ENCODE measurements at regions not wholly inside any gene's neighbourhood (a gene's known extent, or its start where the extent isn't known, plus 50 kb on each side); places are given as distances from the start of the nearest gene placed in this dataset.
"Not testable (repeated sequence)": the region's sequence is repeated elsewhere in the genome, so short reads cannot be mapped to it uniquely, and the experiment has no call there.

DNA sequence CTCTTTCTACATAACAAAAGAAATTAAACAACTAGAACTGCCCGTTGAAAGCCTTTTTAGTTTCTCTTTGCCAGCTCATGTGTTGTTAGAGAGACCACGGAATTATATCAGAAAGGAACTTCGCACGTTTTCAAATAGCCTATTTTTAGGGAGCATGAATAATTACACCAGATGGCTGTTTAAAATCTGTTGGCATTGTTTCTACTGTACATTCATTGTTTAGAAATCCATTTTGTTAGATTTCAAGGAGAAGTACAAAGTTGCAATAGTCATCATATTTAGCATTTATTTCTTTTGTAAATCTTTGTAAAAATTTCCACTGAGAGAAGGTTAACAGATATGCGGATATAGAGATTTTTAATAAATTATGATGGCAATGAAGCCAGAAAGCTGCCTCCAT lies 403.0 kb upstream of the HS3ST1 start:
- TF ChIP-seq, protein P1, sequence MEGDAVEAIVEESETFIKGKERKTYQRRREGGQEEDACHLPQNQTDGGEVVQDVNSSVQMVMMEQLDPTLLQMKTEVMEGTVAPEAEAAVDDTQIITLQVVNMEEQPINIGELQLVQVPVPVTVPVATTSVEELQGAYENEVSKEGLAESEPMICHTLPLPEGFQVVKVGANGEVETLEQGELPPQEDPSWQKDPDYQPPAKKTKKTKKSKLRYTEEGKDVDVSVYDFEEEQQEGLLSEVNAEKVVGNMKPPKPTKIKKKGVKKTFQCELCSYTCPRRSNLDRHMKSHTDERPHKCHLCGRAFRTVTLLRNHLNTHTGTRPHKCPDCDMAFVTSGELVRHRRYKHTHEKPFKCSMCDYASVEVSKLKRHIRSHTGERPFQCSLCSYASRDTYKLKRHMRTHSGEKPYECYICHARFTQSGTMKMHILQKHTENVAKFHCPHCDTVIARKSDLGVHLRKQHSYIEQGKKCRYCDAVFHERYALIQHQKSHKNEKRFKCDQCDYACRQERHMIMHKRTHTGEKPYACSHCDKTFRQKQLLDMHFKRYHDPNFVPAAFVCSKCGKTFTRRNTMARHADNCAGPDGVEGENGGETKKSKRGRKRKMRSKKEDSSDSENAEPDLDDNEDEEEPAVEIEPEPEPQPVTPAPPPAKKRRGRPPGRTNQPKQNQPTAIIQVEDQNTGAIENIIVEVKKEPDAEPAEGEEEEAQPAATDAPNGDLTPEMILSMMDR (IDR thresholded peaks at IDR 0.05) = no peak
- no peak for TF ChIP-seq ZFX (IDR thresholded peaks at IDR 0.05; ENCODE audit: borderline replicate concordance)
- H3K27ac ChIP-seq = no peak overlapping the region

DNA sequence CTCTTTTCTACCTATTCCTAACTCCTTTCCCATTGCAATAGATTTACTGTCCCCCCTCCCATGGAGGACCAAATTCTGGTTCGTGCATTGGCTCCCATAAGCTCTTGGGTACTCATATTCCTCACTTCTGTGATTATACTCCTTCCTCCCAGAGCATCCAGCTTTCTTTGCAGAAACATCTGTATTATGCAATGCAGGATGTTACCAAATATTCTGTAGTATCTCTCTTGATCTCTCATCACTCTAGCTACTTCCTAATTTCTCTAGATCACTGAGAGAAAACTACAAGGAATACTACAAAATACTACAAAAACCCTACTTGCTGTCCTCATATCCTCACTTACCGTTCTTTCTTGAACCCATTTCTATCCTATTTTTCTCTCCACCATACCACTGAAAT lies 395.9 kb upstream of the HS3ST1 start:
- TF ChIP-seq ZFX (IDR thresholded peaks at IDR 0.05; ENCODE audit: borderline replicate concordance) = no peak
- TF ChIP-seq, protein P1 (IDR thresholded peaks at IDR 0.05) = no peak

DNA sequence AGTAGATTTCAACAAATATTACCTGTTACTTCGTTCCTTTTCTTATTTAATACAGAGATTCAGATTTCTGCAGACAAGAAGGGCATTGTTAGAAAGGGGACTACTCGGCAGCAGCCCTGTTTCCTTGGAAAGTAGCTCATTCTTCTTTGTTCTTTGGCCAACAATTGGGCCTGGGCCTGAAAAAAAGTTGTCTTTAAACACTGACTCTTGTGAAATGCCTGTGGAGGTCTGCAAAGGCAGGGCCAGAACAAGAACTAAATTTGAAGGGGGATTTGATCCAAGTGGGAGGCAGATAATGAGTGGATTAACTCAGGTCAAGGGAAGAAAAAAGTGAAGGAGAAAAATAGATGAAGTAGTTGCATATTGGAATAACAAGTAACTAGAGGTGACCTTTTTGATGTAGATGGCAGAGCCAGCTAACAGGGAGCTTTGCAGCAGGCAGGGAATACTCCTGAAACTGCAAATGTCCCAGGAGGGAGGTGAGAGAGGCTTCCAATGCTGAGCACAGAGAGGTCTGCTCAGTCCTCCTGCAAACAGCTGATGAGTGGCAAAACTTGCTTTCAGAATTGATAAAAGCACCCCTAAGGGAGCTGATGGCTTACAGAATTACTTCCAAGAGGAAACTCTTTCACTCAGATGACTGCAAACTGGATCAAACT lies 393.2 kb upstream of the HS3ST1 start:
- no peak for TF ChIP-seq ZFX (IDR thresholded peaks at IDR 0.05; ENCODE audit: borderline replicate concordance)
- TF ChIP-seq, protein P1 (IDR thresholded peaks at IDR 0.05) = no peak
- H3K27ac ChIP-seq = no peak overlapping the region

More for the DNA sequence above, 395.9 kb upstream of the HS3ST1 start:
- no peak overlapping the region for H3K27ac ChIP-seq

GRCh38 chr4:11817088-11817487 lies 388.4 kb upstream of the HS3ST1 start:
- TF ChIP-seq, protein P1 (IDR thresholded peaks at IDR 0.05) = no peak
- no peak for TF ChIP-seq ZFX (IDR thresholded peaks at IDR 0.05; ENCODE audit: borderline replicate concordance)
- no peak overlapping the region for H3K27ac ChIP-seq

DNA sequence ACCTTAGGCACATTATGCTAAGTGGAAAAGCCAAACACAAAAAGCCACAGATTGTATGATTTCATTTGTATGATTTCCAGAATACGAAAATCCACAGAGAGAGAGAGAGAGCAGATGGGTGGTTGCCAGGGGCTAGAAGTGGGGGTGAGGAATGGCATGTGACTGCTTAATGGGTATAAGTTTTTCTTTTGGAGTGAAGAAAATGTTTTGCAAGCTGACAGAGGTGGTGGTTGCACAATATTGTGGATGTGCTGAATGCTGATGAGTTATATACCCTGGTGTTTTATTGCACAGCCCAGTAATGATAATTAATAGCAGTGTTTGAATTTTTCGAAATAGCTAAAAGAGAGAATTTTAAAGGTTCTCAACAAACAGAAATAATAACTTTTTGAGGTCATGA lies 386.1 kb upstream of the HS3ST1 start:
- H3K27ac ChIP-seq = no peak overlapping the region
- TF ChIP-seq, protein P1 (IDR thresholded peaks at IDR 0.05) = no peak
- no peak for TF ChIP-seq ZFX (IDR thresholded peaks at IDR 0.05; ENCODE audit: borderline replicate concordance)

GRCh38 chr4:11813951-11814446 lies 385.3 kb upstream of the HS3ST1 start:
- no peak overlapping the region for H3K27ac ChIP-seq
- TF ChIP-seq, protein P1 (IDR thresholded peaks at IDR 0.05) = no peak
- no peak for TF ChIP-seq ZFX (IDR thresholded peaks at IDR 0.05; ENCODE audit: borderline replicate concordance)

DNA sequence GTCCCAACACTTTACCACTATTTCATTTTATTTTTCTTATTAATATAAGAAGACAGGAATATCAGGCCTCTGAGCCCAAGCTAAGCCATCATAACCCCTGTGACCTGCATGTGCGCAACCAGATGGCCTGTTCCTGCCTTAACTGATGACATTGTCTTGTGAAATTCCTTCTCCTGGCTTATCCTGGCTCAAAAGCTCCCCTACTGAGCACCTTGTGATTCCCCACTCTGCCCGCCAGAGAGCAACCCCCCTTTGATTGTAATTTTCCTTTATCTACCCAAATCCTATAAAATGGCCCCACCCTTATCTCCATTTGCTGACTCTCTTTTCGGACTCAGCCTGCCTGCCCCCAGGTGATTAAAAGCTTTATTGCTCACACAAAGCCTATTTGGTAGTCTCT lies 382.8 kb upstream of the HS3ST1 start:
- H3K27ac ChIP-seq = not testable (repeated sequence)

- H3K27ac ChIP-seq = no peak overlapping the region
Measured at GRCh38 chr4:11805842-11806241, 377.1 kb upstream of the HS3ST1 start.

More at GRCh38 chr4:11805842-11806241, 377.1 kb upstream of the HS3ST1 start:
- TF ChIP-seq, protein P1 (IDR thresholded peaks at IDR 0.05) = peak; percentile 46
- no peak for TF ChIP-seq ZFX (IDR thresholded peaks at IDR 0.05; ENCODE audit: borderline replicate concordance)
